CD1c-positive myeloid dendritic cell (primary cell): ENCODE measurements at regions not wholly inside any gene's neighbourhood (a gene's known extent, or its start where the extent isn't known, plus 50 kb on each side); places are given as distances from the start of the nearest gene placed in this dataset.
A peak's percentile ranks its signal among the peaks of the same experiment; 100 is the strongest.

Source experiments
- DNase-seq: peaks from one replicate; pipeline ENCODE4 v3.0.0-alpha.2; 2016; ENCODE audit errors: extremely low spot score

GRCh38 chr7:41878309-41879295 is 175.7 kb upstream of the INHBA start:
- peak; percentile 59 for DNase-seq

DNA sequence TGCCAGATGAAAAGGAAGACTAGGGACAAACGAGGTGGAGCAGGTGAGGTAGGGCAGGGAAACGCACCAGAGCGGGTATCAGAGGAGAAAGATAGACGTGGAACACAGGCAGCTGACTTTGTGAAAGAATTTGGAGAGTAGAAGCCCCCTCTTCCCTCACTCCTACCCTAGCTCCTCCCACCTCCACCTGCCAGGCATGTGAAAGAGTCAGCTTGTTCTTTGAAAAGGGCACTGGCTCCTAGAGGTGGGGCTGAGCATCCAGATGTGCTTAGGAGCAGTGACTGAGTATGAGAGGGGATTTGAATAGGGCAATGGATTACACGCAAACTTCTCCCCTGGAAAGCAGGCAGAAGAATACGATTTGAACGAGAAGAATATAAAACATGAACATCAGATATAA is 174.2 kb upstream of the INHBA start:
- DNase-seq, result no peak

DNA sequence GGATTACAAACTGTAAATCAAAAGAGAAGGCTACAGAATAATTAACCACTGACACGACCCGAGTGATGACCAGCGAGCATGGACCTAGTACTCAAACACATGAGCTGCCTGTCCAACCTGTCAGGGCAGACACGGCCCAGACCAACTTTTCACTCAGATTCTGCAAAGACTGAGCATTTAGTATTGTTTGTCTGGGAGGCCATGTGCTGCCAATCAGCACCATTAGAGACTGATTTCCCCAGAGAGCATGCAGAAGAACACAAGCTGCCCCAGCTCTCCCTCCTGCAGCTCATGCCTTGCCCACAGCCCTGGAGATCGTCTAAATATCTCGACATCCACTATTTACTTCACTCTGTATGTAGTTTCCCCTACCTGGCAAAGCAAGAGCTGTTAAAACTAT is 172.6 kb upstream of the INHBA start:
- DNase-seq, result no peak

- no peak for DNase-seq
Observed at GRCh38 chr7:41874201-41874785, 171.4 kb upstream of the INHBA start.

DNA sequence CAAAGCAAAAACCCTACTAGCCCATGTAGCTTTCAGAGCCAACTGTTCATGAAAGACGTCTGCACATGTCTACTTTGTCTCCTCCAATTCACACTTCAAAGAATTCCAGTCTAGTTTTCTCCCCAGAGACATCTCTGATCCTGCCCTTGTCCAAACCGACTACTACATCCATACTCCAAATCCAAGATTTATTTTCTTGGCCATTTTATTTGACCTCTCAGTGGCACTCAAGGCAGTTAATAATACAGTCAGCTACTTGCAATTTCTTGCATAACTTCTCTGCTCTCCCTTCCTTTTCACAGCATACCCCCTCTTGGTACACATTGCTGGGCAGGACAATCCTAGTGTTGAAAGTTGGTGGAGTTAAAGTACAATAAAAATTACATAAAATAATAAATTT is 170.9 kb upstream of the INHBA start:
- DNase-seq, result no peak

- DNase-seq, result no peak
Observed at GRCh38 chr7:41872966-41873365, 170.1 kb upstream of the INHBA start.

DNA sequence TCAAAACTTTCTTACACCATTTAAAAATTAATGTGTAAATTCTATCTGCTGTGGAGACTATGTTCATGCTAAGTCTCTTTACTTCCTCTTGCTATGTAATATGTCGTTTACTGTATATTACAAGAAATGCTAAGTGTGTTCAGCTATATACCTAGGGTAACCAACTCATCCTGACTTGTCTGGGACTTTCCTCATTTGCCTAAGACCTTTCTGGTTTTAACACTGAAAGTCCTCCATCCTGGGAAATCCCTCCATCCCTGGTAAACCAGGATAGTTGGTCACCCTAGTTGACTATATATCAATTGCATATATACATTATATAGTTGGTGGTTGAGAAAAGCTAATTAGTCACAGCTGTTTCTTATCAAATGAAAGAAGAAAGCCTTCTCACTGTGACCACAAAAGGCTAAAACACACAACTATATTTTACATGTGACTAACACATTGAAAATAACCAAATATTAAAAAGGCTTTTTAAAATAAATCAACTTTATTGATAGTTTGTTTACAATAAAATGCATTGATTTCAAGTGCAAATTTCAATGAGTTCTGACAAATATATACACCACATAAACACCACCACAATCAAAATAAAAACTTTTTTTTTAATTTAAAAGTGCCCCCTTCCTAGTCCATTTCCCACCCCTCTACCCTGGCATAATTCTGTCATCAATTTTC is 167.7 kb upstream of the INHBA start:
- DNase-seq, result peak; percentile 67

- DNase-seq, result peak; percentile 79
Observed at GRCh38 chr7:41869997-41870396, 167.1 kb upstream of the INHBA start.

GRCh38 chr7:41869596-41869995 is 166.7 kb upstream of the INHBA start:
- DNase-seq, result no peak

- no peak for DNase-seq
Observed at GRCh38 chr7:41869091-41869490, 166.2 kb upstream of the INHBA start.

DNA sequence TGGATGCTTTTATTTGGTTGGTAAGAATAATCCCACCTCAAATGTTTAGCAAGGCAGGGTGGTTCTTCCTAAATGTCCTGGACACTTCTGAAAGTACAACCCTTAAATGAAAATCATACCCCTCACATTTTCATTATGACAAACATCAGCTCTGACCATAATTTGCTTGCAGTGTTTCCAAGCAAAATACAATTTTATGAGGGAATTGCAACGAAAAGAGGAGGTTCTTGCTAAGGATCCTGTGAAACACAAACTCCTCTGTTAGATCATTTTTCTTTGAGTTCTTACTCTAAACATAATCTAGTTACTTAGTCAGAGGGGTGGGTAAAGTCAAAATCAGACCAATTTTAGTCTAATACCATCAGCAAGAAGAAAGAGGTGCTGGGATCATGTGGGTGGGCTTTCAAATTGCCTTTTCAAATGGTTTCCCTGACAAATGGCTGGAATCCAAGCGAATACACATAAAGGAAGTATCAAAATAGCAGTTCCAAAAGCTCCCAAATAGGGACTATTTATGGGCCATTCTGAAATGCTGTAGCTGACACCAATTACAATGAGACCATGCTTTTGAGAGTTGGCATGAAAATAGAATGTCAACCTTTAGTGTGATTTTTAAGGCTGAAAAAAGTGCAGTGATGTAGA is 164.9 kb upstream of the INHBA start:
- DNase-seq, result no peak

GRCh38 chr7:41862261-41862660 is 159.4 kb upstream of the INHBA start:
- no peak for DNase-seq

GRCh38 chr7:41861642-41862041 is 158.8 kb upstream of the INHBA start:
- peak; percentile 87 for DNase-seq

- DNase-seq, result no peak
Observed at GRCh38 chr7:41858201-41858600, 155.3 kb upstream of the INHBA start.

GRCh38 chr7:41855798-41856197 is 152.9 kb upstream of the INHBA start:
- peak; percentile 47 for DNase-seq

- DNase-seq, result peak; percentile 68
Observed at GRCh38 chr7:41847606-41848005, 144.7 kb upstream of the INHBA start.

DNA sequence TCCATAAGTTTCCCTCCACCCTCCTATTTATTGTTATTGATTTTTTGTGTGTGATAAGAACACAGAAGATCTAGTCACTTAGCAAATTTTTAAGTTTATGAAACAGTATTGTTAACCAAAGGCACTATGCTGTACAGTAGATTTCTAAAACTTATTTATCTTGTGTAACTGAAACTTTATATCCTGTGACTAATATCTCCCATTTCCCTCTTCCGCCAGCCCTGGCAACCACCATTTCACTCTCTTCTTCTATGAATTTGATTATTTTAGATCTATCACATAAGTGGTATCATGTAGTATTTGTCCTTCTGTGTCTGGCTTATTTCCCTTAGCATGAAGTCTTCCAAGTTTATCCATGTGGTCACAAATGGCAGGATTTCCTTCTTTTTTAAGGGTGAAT is 144.3 kb upstream of the INHBA start:
- DNase-seq, result peak; percentile 33

DNA sequence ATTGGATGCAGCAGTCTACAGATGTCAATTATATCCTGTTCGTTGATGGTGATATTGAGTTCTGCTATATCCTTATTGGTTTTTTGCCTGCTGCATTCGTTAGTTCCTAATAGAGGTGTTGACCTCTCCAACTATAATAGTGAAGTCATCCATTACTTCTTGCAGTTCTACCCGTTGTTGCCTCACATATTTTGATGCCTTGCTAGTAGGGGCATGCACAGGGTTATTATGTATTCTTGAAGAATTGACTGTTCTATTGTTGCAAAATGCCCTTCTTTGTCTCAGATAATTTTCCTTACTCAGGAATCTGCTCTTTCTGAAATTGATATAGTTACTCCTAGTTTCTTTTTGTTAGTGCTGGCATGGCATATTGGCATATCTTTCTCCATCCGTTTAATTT is 140.1 kb upstream of the INHBA start:
- no peak for DNase-seq

DNA sequence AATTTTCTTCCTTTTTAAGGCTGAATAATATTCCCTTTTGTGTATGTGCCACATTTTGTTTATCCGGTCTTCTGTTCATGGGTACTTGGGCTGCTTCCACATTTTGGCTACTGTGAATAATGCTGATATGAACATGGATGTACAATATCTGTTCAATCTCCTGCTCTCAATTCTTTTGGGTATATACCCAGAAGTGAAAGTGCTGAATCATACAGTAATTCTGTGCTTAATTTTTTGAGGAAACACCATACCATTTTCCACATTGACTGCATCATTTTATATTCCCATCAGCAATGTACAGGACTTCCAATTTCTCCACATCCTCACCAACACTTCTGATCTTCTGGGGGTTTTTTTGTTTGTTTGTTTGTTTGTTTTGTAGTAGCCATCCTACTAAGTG is 135.0 kb upstream of the INHBA start:
- peak; percentile 45 for DNase-seq

DNA sequence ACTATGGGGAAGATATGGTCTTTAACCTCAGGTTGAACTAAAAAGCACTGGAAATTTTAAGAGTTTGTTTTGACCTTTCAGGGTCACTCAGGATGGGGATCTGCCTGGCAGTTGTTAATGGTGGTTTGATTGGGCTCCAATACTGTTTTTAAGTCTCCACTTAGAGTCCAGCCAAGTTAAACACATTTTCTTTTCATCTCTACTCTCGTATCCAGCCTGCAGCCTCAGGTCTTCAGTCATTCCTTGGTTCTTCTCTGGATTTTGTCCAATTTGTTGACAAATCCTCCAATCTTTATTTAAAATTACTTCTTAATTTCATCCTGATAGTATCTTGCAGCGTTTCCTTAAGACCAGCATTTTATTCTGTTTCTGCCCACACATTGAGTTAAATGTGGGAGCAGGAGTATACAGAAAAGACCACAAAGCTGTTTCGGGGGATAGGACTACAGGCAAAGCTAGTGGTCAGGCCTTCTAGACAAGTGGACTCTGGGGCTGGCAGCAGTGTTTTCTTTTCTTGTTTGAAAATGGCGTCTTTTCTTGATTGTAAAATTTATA is 133.2 kb upstream of the INHBA start:
- no peak for DNase-seq

- DNase-seq, result no peak
Observed at GRCh38 chr7:41834805-41835694, 132.2 kb upstream of the INHBA start.
